Nephron (organoid): ENCODE measurements at regions not wholly inside any gene's neighbourhood (a gene's known extent, or its start where the extent isn't known, plus 50 kb on each side); places are given as distances from the start of the nearest gene placed in this dataset.
A peak's percentile ranks its signal among the peaks of the same experiment; 100 is the strongest.
"Not testable (repeated sequence)": the region's sequence is repeated elsewhere in the genome, so short reads cannot be mapped to it uniquely, and the experiment has no call there.

Experiments used
- H3K27ac Mint-ChIP-seq, 3 experiments: 2 replicates each; pipeline ENCODE4 v1.8.0; 2020; ENCODE audit warnings: mixed read lengths in 3 of 3, mild to moderate bottlenecking in 2 of 3, moderate library complexity in 1 of 3
- H3K27me3 Mint-ChIP-seq: 2 replicates; pipeline ENCODE4 v1.8.0; 2021; ENCODE audit warnings: low read depth, mild to moderate bottlenecking, moderate library complexity, mixed read lengths
- H3K36me3 Mint-ChIP-seq: 2 replicates; pipeline ENCODE4 v1.8.0; 2020; ENCODE audit warnings: low read depth, mixed read lengths
- H3K4me1 Mint-ChIP-seq: 2 replicates; pipeline ENCODE4 v1.8.0; 2020; ENCODE audit warnings: mixed read lengths
- H3K4me3 Mint-ChIP-seq, 3 experiments: 2 replicates each; pipeline ENCODE4 v1.8.0; 2020; ENCODE audit warnings: mild to moderate bottlenecking in 3 of 3, mixed read lengths in 3 of 3, moderate library complexity in 2 of 3
- H3K9me3 Mint-ChIP-seq: 2 replicates; pipeline ENCODE4 v1.8.0; 2020; ENCODE audit warnings: mixed read lengths
- CTCF ChIP-seq, 3 experiments: fragments of 200-600 bp; sonication (generic); IDR thresholded peaks; one replicate each; pipeline ENCODE4 v1.5.0; 2021; ENCODE audit warnings: antibody characterized with exemption in 3 of 3; ENCODE audit not compliant: unreplicated experiment in 3 of 3

- Mint-ChIP-seq H3K27me3 (no peaks in the 10 kb centered on the region), H3K27ac (no peak overlapping the region), H3K36me3 (peaks cover 3% of the 10 kb centered on the region), H3K4me3 (no peak overlapping the region), H3K9me3 (peaks cover 42% of the 10 kb centered on the region), H3K4me1 (no peaks in the 10 kb centered on the region)
- no peak for TF ChIP-seq CTCF (IDR thresholded peaks at IDR 0.05; ENCODE audit: unreplicated experiment in 3 of 3)
These were observed 62.0 kb upstream of the HGF start for GRCh38 chr7:81831883-81832282.

GRCh38 chr7:81829511-81829910, 59.7 kb upstream of the HGF start:
- H3K9me3 Mint-ChIP-seq: peaks cover 45% of the 10 kb centered on the region
- not testable (repeated sequence) for H3K27ac Mint-ChIP-seq, H3K27me3 Mint-ChIP-seq, H3K36me3 Mint-ChIP-seq, H3K4me1 Mint-ChIP-seq, H3K4me3 Mint-ChIP-seq

- Mint-ChIP-seq H3K27ac (peak overlapping the region in 1 of 3 experiments; percentile 32), H3K4me3 (no peak overlapping the region), H3K36me3 (no peaks in the 10 kb centered on the region), H3K9me3 (peaks cover 17% of the 10 kb centered on the region), H3K27me3 (no peaks in the 10 kb centered on the region), H3K4me1 (peaks cover 11% of the 10 kb centered on the region)
- TF ChIP-seq CTCF (IDR thresholded peaks at IDR 0.05; ENCODE audit: unreplicated experiment in 3 of 3): no peak
These were observed 53.0 kb upstream of the HGF start for GRCh38 chr7:81822811-81823210.

- no peaks in the 10 kb centered on the region for H3K27me3 Mint-ChIP-seq
- H3K4me3 Mint-ChIP-seq: no peak overlapping the region
- H3K36me3 Mint-ChIP-seq: no peaks in the 10 kb centered on the region
- peaks cover 19% of the 10 kb centered on the region for H3K4me1 Mint-ChIP-seq
- H3K27ac Mint-ChIP-seq: no peak overlapping the region
- no peak for TF ChIP-seq CTCF (IDR thresholded peaks at IDR 0.05; ENCODE audit: unreplicated experiment in 3 of 3)
- H3K9me3 Mint-ChIP-seq: peaks cover 7% of the 10 kb centered on the region
These were observed 50.0 kb upstream of the HGF start for GRCh38 chr7:81819861-81820260.
